HUES48 (cell line): ENCODE measurements at regions not wholly inside any gene's neighbourhood (a gene's known extent, or its start where the extent isn't known, plus 50 kb on each side); places are given as distances from the start of the nearest gene placed in this dataset.
"Not testable (repeated sequence)": the region's sequence is repeated elsewhere in the genome, so short reads cannot be mapped to it uniquely, and the experiment has no call there.

Experiments
- H3K27ac ChIP-seq: one replicate; pipeline ENCODE4 v1.7.0; 2013; ENCODE audit warnings: low read depth, low read length, inconsistent platforms
- H3K27me3 ChIP-seq: 2 replicates; pipeline ENCODE4 v1.6.1; 2013; ENCODE audit warnings: mild to moderate bottlenecking, low read length; ENCODE audit not compliant: control insufficient read depth, insufficient read depth
- H3K36me3 ChIP-seq: 2 replicates; pipeline ENCODE4 v1.6.1; 2013; ENCODE audit warnings: low read length; ENCODE audit not compliant: control insufficient read depth, insufficient read depth
- H3K4me1 ChIP-seq: 2 replicates; pipeline ENCODE4 v1.6.1; 2013; ENCODE audit warnings: mild to moderate bottlenecking, low read length; ENCODE audit not compliant: control insufficient read depth, insufficient read depth
- H3K4me3 ChIP-seq: 2 replicates; pipeline ENCODE4 v1.5.1; 2013; ENCODE audit warnings: mild to moderate bottlenecking, low read depth, low read length
- H3K9ac ChIP-seq: 2 replicates; pipeline ENCODE4 v1.6.1; 2013; ENCODE audit warnings: mild to moderate bottlenecking, low read depth, low read length, moderate library complexity
- H3K9me3 ChIP-seq: 2 replicates; pipeline ENCODE4 v1.6.1; 2013; ENCODE audit warnings: low read length; ENCODE audit not compliant: control insufficient read depth, insufficient read depth

DNA sequence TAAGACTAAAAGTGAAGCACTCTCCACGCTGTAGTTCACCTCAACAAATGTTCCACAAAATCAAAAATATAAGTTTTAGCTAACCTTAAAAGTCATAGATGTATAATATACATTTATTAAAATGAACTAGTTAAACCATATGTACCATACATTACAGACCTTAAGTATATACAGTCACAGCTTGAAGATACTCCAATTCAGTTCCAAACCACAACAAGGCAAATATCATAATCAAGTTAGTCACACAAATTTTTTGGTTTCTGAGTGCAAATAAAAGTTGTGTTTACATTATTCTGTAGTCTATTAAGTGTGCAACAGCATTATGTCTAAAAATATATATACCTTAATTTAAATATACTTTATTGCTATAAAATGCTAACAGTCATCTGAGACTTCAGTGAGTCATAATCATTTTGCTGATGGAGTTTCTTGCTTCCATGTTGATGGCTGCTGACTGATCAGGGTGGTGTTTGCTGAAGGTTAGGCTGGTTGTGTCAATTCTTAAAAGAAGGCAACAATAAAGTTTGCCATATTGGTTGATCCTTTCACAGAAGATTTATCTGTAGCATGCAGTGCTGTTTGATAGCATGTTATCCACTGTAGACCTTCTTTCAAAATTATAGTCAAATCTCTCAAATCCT lies 736.7 kb downstream of the NSUN3 start:
- H3K4me3 ChIP-seq = no peak overlapping the region
- H3K36me3 ChIP-seq = no peaks in the 10 kb centered on the region
- no peak overlapping the region for H3K27ac ChIP-seq
- H3K9ac ChIP-seq = no peak overlapping the region
- no peaks in the 10 kb centered on the region for H3K27me3 ChIP-seq
- H3K9me3 ChIP-seq = no peaks in the 10 kb centered on the region
- H3K4me1 ChIP-seq = no peaks in the 10 kb centered on the region

DNA sequence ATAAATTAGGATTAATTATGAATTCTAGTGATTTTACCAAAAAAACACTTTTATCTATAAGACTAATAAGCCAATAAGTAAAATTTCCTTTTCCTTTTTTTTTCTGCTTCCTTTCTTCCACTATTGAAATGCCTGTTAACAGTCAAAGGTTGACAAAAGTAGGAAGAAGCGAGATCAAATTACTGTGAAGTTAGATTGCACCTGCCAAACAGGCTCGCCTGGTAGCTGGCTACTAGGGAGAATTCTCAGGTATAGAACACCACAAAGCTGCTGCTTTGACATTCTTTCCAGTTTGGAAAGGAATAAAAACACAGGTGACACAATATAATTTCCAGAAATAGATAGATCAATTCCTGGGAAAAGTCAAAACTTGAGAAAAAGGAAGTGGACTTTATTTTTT lies 749.0 kb downstream of the NSUN3 start:
- no peaks in the 10 kb centered on the region for H3K36me3 ChIP-seq
- H3K4me3 ChIP-seq = no peak overlapping the region
- H3K27me3 ChIP-seq = no peaks in the 10 kb centered on the region
- H3K4me1 ChIP-seq = peaks cover 12% of the 10 kb centered on the region; the same call in 1 of the 2 replicates
- no peak overlapping the region for H3K9ac ChIP-seq
- H3K9me3 ChIP-seq = no peaks in the 10 kb centered on the region
- H3K27ac ChIP-seq = no peak overlapping the region

DNA sequence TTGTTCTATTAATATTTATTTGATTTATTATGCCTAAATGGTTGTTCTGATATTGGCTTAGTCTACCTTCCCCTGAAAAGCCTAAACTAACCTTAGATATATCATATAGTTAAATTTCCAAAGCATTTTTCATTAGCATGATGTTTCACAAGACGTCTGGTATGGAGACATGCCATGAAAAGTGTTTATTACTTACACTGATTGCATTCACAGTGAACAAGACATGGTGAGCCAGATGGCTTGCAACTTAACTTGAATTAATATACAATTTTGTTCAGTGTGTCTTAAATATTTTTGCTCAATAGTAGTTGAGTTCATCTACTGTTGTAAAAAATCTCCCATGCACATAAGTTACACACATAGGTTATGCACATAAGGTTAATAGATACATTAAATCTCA lies 758.4 kb downstream of the NSUN3 start:
- Histone ChIP-seq H3K4me3 (no peak overlapping the region), H3K9ac (no peak overlapping the region), H3K4me1 (no peaks in the 10 kb centered on the region), H3K27ac (no peak overlapping the region), H3K36me3 (no peaks in the 10 kb centered on the region), H3K27me3 (no peaks in the 10 kb centered on the region), H3K9me3 (no peaks in the 10 kb centered on the region; the same call in 1 of the 2 replicates)

DNA sequence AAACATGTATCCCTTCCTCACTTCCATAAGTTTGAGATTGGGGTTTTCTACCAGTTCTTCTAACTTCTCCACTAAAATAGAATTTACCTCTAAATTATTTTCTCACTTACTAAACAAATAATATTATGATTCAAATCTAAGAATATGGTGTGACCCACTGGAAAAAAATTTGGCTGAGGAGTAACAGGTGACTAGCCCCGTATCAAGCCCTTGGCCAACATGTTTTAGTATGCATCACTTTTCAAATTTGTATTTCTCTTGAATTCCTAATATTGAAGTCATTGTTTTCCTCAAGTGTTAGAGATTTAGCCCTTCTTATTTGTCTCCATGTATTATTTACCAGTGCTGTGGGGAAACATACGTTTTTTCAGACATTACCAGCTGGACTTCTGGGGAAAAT lies 759.4 kb downstream of the NSUN3 start:
- H3K27me3 ChIP-seq = no peaks in the 10 kb centered on the region
- no peaks in the 10 kb centered on the region; the same call in 1 of the 2 replicates for H3K9me3 ChIP-seq
- H3K9ac ChIP-seq = no peak overlapping the region
- H3K4me3 ChIP-seq = no peak overlapping the region
- no peak overlapping the region for H3K27ac ChIP-seq
- no peaks in the 10 kb centered on the region for H3K36me3 ChIP-seq
- no peaks in the 10 kb centered on the region for H3K4me1 ChIP-seq

DNA sequence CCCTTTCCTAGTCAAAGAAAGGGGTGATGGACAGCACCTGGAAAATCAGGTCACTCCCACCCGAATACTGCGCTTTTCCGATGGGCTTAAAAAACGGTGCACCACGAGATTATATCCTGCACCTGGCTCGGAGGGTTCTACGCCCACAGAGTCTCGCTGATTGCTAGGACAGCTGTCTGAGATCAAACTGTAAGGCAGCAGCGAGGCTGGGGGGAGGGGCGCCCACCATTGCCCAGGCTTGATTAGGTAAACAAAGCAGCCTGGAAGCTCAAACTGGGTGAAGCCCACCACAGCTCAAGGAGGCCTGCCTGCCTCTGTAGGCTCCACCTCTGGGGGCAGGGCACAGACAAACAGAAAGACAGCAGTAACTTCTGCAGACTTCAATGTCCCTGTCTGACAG lies 783.4 kb downstream of the NSUN3 start:
- not testable (repeated sequence) for H3K36me3 ChIP-seq, H3K4me3 ChIP-seq, H3K9ac ChIP-seq, H3K9me3 ChIP-seq, H3K27me3 ChIP-seq, H3K4me1 ChIP-seq, H3K27ac ChIP-seq

DNA sequence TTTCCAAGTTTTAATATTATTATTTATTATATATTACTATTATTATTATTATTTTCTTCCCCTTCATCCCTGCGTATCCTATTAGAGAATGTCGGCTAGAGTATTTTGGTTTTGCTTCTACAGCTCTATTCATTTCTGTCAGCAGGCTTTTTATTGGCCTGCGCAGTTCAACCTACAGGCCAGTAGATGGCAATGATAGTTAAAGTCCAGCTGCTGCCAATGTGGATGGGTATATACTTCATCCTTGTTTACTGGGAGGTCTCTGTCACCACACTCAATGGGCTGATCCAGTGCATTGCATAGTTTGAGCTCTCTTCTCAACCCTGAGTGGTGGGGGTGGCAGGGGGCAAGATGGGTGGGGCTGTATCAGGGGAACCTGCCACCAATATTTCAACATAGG lies 799.8 kb downstream of the NSUN3 start:
- Histone ChIP-seq H3K4me3 (no peak overlapping the region), H3K9me3 (peaks cover 41% of the 10 kb centered on the region)

DNA sequence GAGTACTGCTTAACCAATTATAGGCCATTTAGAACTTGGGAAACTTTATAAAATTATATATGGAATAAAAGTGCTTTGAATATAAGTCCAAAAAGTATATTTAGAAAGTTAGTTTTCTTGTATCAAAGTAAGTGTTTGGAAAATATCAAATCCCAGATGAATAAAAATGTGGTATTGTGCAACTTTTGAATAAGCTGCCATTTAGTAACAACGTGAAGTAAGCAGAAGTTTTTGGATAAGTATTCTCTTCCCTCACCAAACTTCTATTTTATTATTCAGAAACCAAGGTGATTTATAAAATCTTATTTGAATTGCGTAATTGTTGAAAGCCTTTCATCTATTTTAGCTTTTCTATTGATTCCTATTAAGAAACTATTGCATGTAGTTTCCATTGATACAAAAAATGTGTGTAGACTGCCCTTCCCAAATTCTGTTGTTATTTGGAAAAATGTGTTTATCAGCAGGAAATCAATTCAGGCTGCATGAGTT lies 806.2 kb downstream of the NSUN3 start:
- Histone ChIP-seq H3K9me3 (peaks cover 17% of the 10 kb centered on the region), H3K27me3 (no peaks in the 10 kb centered on the region), H3K4me1 (no peaks in the 10 kb centered on the region), H3K4me3 (no peak overlapping the region), H3K27ac (no peak overlapping the region), H3K9ac (no peak overlapping the region), H3K36me3 (no peaks in the 10 kb centered on the region)

More for the DNA sequence above, 799.8 kb downstream of the NSUN3 start:
- no peaks in the 10 kb centered on the region for H3K27me3 ChIP-seq
- no peaks in the 10 kb centered on the region for H3K4me1 ChIP-seq
- no peak overlapping the region for H3K27ac ChIP-seq
- no peak overlapping the region for H3K9ac ChIP-seq
- no peaks in the 10 kb centered on the region for H3K36me3 ChIP-seq

DNA sequence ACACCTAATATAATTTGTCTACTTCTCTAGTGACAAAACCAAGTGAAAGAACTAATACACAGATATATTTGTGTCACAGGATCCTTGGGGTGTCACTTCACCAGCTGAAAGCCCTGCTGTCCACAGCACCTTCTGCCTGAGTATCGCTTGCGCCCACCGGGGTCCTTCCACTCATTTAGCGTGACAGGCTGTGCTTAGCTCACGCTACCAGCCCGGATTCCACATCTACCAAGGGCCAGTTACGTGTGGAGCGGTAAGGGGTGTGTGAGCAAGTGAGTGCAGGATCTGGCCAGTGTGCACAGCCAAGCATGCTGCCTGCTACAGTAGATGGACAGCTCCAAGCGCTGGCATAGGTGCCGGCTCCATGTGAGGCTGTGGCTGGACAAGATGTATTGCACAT lies 810.9 kb downstream of the NSUN3 start:
- H3K4me3 ChIP-seq = no peak overlapping the region
- H3K36me3 ChIP-seq = no peaks in the 10 kb centered on the region
- H3K4me1 ChIP-seq = no peaks in the 10 kb centered on the region
- H3K9ac ChIP-seq = no peak overlapping the region
- no peak overlapping the region for H3K27ac ChIP-seq
- H3K9me3 ChIP-seq = peaks cover 12% of the 10 kb centered on the region
- no peaks in the 10 kb centered on the region for H3K27me3 ChIP-seq

DNA sequence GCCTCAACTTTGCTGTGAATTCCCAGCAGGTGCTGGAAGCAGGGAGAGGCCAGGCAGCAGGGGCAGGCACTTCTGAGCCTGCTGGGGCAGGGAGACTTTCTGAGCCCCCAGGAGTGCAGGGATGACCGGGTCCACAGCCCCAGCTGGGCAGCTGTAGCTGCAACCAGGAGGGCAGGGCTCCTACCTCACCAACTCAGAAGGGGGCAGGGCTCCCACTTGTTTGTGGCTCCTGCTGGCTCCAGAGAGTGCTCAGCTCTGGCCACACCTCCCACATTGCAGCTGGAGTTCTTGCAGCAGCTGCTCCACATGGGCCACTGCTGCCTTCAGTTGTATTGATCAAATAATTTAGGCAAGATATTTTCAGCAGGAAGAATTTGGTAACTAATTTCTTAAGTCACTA lies 812.3 kb downstream of the NSUN3 start:
- H3K27ac ChIP-seq = no peak overlapping the region
- H3K36me3 ChIP-seq = no peaks in the 10 kb centered on the region
- no peak overlapping the region for H3K4me3 ChIP-seq
- no peaks in the 10 kb centered on the region for H3K4me1 ChIP-seq
- H3K27me3 ChIP-seq = no peaks in the 10 kb centered on the region
- peaks cover 12% of the 10 kb centered on the region for H3K9me3 ChIP-seq
- H3K9ac ChIP-seq = no peak overlapping the region

DNA sequence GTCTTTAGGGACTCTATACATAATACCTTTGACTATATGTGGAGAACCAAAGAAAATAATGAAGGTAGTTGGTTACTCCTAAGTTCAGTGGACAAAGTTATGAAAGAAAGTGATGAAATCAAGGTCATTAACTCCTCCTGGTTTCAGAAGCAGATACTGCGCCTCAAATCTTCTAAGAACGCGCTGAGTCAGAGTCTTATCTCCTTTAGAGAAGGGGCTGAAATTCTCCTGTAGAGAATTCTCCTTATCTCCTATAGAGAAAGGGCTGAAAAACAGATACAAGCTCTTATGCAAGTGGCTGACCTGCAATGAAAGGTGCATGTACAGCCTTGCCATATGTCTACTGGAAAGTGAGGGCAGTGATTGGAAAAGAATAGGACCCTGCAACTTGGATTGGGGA lies 824.2 kb downstream of the NSUN3 start:
- Histone ChIP-seq H3K27ac (no peak overlapping the region), H3K9me3 (no peaks in the 10 kb centered on the region), H3K36me3 (no peaks in the 10 kb centered on the region), H3K9ac (no peak overlapping the region), H3K4me1 (no peaks in the 10 kb centered on the region), H3K27me3 (no peaks in the 10 kb centered on the region), H3K4me3 (no peak overlapping the region)

DNA sequence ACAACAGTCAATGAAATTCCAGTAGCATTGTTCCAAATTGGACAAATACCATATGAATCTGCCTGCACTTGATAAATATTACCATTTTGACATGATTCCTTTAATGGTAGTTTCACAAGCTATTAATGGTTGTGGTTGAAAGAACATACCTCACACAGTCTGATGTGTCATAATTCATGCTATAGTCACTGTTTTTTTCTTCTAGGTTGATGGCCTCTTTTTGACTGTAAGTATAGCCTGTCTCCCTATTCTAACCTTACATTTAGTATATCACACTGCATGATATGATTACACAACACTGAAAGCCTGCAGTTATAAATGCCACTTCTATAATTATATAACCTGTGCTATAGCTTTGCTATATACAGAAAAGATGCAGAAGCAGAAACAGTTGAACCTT lies 834.1 kb downstream of the NSUN3 start:
- Histone ChIP-seq H3K27me3 (no peaks in the 10 kb centered on the region), H3K27ac (no peak overlapping the region), H3K36me3 (no peaks in the 10 kb centered on the region), H3K9ac (no peak overlapping the region), H3K9me3 (no peaks in the 10 kb centered on the region), H3K4me1 (peaks cover 3% of the 10 kb centered on the region; the same call in 1 of the 2 replicates), H3K4me3 (no peak overlapping the region)
